ENCODE measurements at regions not wholly inside any gene's neighbourhood (a gene's known extent, or its start where the extent isn't known, plus 50 kb on each side); places are given as distances from the start of the nearest gene placed in this dataset.

- no peak overlapping the region for H3K4me3 ChIP-seq (ENCODE audit: low read length)
- TF ChIP-seq CTCF (IDR thresholded peaks at IDR 0.05; ENCODE audit: insufficient read depth, low read depth, low read length, missing control alignments) = no peak
- no peak for DNase-seq (ENCODE audit: low read depth)
These were observed 51.4 kb upstream of the NPVF start for GRCh38 chr7:25279705-25280104.

- no peak for TF ChIP-seq CTCF (IDR thresholded peaks at IDR 0.05; ENCODE audit: insufficient read depth, low read depth, low read length, missing control alignments)
- DNase-seq (ENCODE audit: low read depth) = no peak
- H3K4me3 ChIP-seq (ENCODE audit: low read length) = no peak overlapping the region
These were observed 51.9 kb upstream of the NPVF start for GRCh38 chr7:25280181-25280580.

- no peak for TF ChIP-seq CTCF (IDR thresholded peaks at IDR 0.05; ENCODE audit: insufficient read depth, low read depth, low read length, missing control alignments)
- DNase-seq (ENCODE audit: low read depth) = no peak
These were observed 53.9 kb upstream of the NPVF start for GRCh38 chr7:25282194-25282593.

GRCh38 chr7:25286756-25287155 is 58.5 kb upstream of the NPVF start:
- H3K4me3 ChIP-seq (ENCODE audit: low read length) = no peak overlapping the region
- TF ChIP-seq CTCF (IDR thresholded peaks at IDR 0.05; ENCODE audit: insufficient read depth, low read depth, low read length, missing control alignments) = no peak
- no peak for DNase-seq (ENCODE audit: low read depth)

More at GRCh38 chr7:25282194-25282593, 53.9 kb upstream of the NPVF start:
- H3K4me3 ChIP-seq (ENCODE audit: low read length) = no peak overlapping the region

- no peak overlapping the region for H3K4me3 ChIP-seq (ENCODE audit: low read length)
- no peak for TF ChIP-seq CTCF (IDR thresholded peaks at IDR 0.05; ENCODE audit: insufficient read depth, low read depth, low read length, missing control alignments)
- DNase-seq (ENCODE audit: low read depth) = no peak
These were observed 59.0 kb upstream of the NPVF start for GRCh38 chr7:25287291-25287690.

- H3K4me3 ChIP-seq (ENCODE audit: low read length) = no peak overlapping the region
- TF ChIP-seq CTCF (IDR thresholded peaks at IDR 0.05; ENCODE audit: insufficient read depth, low read depth, low read length, missing control alignments) = no peak
- no peak for DNase-seq (ENCODE audit: low read depth)
These were observed 60.4 kb upstream of the NPVF start for GRCh38 chr7:25288556-25289307.

- peak; percentile 4 for DNase-seq (ENCODE audit: low read depth)
- no peak for TF ChIP-seq CTCF (IDR thresholded peaks at IDR 0.05; ENCODE audit: insufficient read depth, low read depth, low read length, missing control alignments)
- H3K4me3 ChIP-seq (ENCODE audit: low read length) = no peak overlapping the region
These were observed 61.2 kb upstream of the NPVF start for GRCh38 chr7:25289518-25289917.
